ENCODE measurements at regions not wholly inside any gene's neighbourhood (a gene's known extent, or its start where the extent isn't known, plus 50 kb on each side); places are given as distances from the start of the nearest gene placed in this dataset.

DNA sequence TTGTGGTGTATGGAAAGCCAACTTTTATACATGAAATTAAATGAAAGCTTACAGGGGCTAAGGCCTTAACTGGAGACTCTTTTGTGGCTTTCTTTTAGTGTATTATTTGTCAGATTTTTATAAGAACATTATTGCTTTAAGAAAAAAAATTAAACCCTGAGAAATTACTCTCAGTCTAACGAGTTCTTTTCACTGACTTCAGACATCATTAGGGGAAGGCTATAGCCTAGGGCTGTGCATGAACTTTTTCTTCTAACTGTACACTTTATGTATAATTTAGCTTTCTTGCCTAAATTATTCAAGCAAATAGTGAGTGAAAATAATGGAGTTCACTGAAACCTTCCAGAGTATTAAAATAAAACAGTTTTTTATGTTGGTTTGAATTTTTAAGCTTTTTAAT is 151.1 kb upstream of the MEIS1 start:
- no peak overlapping the region for H3K4me3 ChIP-seq (ENCODE audit: low read depth, low read length)
- TF ChIP-seq, protein P1, sequence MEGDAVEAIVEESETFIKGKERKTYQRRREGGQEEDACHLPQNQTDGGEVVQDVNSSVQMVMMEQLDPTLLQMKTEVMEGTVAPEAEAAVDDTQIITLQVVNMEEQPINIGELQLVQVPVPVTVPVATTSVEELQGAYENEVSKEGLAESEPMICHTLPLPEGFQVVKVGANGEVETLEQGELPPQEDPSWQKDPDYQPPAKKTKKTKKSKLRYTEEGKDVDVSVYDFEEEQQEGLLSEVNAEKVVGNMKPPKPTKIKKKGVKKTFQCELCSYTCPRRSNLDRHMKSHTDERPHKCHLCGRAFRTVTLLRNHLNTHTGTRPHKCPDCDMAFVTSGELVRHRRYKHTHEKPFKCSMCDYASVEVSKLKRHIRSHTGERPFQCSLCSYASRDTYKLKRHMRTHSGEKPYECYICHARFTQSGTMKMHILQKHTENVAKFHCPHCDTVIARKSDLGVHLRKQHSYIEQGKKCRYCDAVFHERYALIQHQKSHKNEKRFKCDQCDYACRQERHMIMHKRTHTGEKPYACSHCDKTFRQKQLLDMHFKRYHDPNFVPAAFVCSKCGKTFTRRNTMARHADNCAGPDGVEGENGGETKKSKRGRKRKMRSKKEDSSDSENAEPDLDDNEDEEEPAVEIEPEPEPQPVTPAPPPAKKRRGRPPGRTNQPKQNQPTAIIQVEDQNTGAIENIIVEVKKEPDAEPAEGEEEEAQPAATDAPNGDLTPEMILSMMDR (IDR thresholded peaks at IDR 0.05; ENCODE audit: borderline replicate concordance, insufficient read depth, low read depth, low read length) = no peak

DNA sequence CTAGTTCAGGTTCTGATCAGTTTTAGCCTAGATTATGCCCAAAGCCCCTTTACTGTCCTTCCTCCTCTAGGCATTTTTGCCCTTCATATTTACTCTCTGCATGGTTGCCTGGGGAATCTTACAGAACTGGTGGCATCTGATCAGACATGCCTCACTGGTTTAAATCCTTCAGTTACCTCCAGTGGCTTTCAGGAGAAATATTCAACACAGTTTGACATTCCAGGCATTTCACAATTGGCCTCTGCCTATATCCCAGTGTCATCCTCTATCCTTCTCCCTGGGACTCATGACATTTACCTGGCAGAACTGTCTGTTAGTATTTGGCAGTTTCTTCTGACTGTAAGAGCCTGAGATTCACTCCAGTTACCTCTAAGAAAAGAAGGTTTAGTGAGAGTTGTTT is 152.9 kb upstream of the MEIS1 start:
- H3K4me3 ChIP-seq (ENCODE audit: low read depth, low read length) = no peak overlapping the region
- TF ChIP-seq, protein P1 (IDR thresholded peaks at IDR 0.05; ENCODE audit: borderline replicate concordance, insufficient read depth, low read depth, low read length) = no peak

DNA sequence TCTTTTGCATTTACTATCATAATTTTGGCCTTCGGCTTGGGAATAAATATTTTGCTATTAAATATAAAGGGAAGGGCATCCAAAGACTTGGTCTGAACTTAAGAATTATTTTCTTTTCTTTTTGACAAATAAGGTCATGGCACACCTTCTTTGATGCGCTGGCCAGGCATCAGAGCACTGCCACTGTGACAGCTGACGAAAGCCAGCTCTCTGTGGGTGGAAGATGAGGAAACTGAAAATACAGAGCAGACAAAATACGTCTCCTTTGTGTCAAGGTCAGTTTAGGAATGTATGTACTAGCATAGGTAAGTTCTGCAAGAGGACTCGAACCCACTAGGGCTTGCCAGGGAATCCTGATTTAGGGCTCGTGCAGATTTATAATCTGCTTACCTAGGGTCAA is 155.9 kb upstream of the MEIS1 start:
- TF ChIP-seq, protein P1 (IDR thresholded peaks at IDR 0.05; ENCODE audit: borderline replicate concordance, insufficient read depth, low read depth, low read length) = no peak
- no peak overlapping the region for H3K4me3 ChIP-seq (ENCODE audit: low read depth, low read length)

DNA sequence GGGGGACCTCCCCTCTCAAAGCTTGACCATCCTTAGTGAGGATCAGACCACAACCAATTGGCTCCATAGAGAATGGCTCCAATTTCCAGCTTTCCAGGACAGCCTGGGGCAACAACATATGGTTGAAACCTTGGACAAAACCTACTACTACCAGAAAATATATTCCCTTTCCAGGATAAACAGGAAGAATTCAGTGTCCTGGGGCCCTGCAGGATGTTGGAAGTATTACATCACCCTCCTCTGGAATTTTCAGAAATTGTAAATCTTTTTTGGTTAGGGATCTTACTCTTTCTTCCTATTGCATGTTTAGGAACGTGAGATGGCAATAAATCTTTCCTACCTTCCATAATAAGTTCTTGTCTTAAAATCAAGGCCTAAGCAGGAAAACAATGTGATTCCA is 158.9 kb upstream of the MEIS1 start:
- TF ChIP-seq, protein P1 (IDR thresholded peaks at IDR 0.05; ENCODE audit: borderline replicate concordance, insufficient read depth, low read depth, low read length) = 0 out of 2 replicates have a peak, but pooled peaks have one; percentile 2
- H3K4me3 ChIP-seq (ENCODE audit: low read depth, low read length) = no peak overlapping the region

DNA sequence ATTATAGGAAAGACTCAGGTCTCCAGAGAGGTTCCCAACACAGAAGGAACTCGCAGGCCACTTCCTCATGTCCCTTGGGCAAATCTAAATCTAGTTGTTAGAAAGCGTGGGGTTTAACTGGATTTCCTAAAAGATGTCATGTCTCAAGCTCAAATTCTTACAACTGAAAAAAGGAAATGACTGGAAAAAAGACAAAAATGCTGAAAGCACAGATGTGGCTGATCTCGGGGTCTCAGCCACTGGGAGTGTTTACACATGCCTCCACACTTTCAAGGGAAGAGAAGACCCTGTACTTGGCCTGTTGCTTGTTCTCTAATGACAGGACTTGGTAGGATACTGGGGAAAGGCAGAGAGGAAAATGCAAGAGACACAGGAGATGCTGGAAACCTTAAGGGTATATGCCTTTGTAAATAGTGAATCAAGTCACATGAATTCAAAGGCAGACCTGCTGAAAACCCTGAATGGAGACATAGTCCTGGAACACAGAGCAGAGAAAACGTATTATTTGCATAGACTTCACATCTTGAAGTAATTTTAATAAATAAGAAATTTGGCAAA is 160.9 kb upstream of the MEIS1 start:
- H3K4me3 ChIP-seq (ENCODE audit: low read depth, low read length) = no peak overlapping the region
- TF ChIP-seq, protein P1 (IDR thresholded peaks at IDR 0.05; ENCODE audit: borderline replicate concordance, insufficient read depth, low read depth, low read length) = no peak

DNA sequence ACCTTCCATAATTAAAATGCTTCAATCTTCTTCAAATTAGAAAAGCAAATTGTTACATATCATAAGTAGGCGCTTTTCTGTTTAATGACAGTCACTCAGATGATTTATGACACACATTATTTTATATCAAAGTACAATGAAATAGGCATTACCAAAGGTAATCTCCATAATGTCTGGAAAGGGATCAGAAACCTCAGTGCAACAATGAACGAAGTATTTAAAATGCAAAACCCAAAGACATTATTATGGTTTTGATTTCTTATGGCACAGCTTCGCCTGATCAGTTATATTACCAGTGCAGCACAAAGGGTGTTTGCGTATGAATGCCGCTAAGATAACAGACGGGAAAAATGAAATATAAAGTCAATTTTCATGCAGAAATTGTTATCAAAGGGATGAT is 162.2 kb upstream of the MEIS1 start:
- TF ChIP-seq, protein P1 (IDR thresholded peaks at IDR 0.05; ENCODE audit: borderline replicate concordance, insufficient read depth, low read depth, low read length) = no peak
- no peak overlapping the region for H3K4me3 ChIP-seq (ENCODE audit: low read depth, low read length)

DNA sequence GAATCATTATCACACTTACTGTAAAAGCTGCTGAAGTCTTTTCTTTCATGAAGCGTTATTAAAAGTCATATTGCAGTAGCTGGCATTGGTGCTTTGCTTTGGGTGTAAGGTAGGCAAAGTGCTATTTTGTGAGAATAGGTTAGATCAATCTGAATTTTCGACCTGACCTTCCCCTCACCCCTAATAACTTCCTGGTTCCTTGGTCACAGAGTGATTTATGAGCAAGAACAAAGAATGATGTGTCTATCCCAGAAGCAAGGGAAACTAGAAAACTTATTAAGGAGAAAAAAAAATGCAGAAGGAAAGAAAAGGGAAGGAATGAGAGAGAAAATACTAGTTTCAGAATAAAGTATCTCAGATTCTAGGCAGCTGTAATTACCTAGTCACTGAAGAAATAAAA is 163.1 kb upstream of the MEIS1 start:
- no peak overlapping the region for H3K4me3 ChIP-seq (ENCODE audit: low read depth, low read length)
- TF ChIP-seq, protein P1 (IDR thresholded peaks at IDR 0.05; ENCODE audit: borderline replicate concordance, insufficient read depth, low read depth, low read length) = no peak
